Tibial nerve (tissue), 4 donors: ENCODE measurements at regions not wholly inside any gene's neighbourhood (a gene's known extent, or its start where the extent isn't known, plus 50 kb on each side); places are given as distances from the start of the nearest gene placed in this dataset.

Experiments used
- DNase-seq, 2 donors: peaks; one replicate each; pipeline ENCODE4 v3.0.0-alpha.2; 2019; ENCODE audit warnings: low spot score in 2 of 2
- H3K27ac ChIP-seq, 4 donors: fragments of 200-600 bp; sonication (generic) in 3 of 4; one replicate each; pipeline ENCODE4 v1.5.1; 2017 to 2019; ENCODE audit warnings: mild to moderate bottlenecking in 1 of 4
- H3K27me3 ChIP-seq, 2 donors: fragments of 200-600 bp; sonication (generic) in 1 of 2; one replicate each; pipeline versions ENCODE4 v1.5.1 to v1.6.0; 2017 to 2019
- H3K36me3 ChIP-seq, 3 donors: fragments of 200-600 bp; sonication (generic); one replicate each; pipeline ENCODE4 v1.5.1; 2018 to 2019
- H3K4me1 ChIP-seq, 4 donors: fragments of 200-600 bp; sonication (generic) in 3 of 4; one replicate each; pipeline ENCODE4 v1.5.1; 2017 to 2019
- H3K4me3 ChIP-seq, 4 donors: fragments of 200-600 bp; sonication (generic) in 3 of 4; one replicate each; pipeline ENCODE4 v1.5.1; 2017 to 2019; ENCODE audit warnings: mild to moderate bottlenecking in 1 of 4, moderate library complexity in 1 of 4
- H3K9me3 ChIP-seq, 4 donors: fragments of 200-600 bp; sonication (generic) in 3 of 4; one replicate each; pipeline ENCODE4 v1.5.1; 2017 to 2019
- EP300 ChIP-seq, 2 donors: sonication (generic); formaldehyde crosslinking; IDR thresholded peaks; one replicate each; pipeline ENCODE4 v1.6.1; 2017; ENCODE audit warnings: antibody characterized with exemption in 2 of 2, mild to moderate bottlenecking in 1 of 2
- POLR2A ChIP-seq, 2 donors: fragments of 450-650 bp; IDR thresholded peaks; one replicate each; pipeline ENCODE4 v1.6.1; 2017; ENCODE audit warnings: antibody characterized with exemption in 2 of 2, mild to moderate bottlenecking in 2 of 2, moderate library complexity in 2 of 2
- WGBS, 2 donors: methylation state at CpG; one replicate each; pipeline ENCODE4 v1.1.5; 2018; 5-methylcytosine and 5-hydroxymethylcytosine counted together
- TF ChIP-seq, protein P1 (sequence below), 5 experiments: fragments of 200-600 bp in 3 of 5; fragments of 450-650 bp in 2 of 5; sonication (generic) in 3 of 5; IDR thresholded peaks; one replicate each; pipeline ENCODE4 v1.5.1; 2016 to 2019; ENCODE audit warnings: antibody characterized with exemption in 5 of 5, mild to moderate bottlenecking in 3 of 5, moderate library complexity in 2 of 5

DNA sequence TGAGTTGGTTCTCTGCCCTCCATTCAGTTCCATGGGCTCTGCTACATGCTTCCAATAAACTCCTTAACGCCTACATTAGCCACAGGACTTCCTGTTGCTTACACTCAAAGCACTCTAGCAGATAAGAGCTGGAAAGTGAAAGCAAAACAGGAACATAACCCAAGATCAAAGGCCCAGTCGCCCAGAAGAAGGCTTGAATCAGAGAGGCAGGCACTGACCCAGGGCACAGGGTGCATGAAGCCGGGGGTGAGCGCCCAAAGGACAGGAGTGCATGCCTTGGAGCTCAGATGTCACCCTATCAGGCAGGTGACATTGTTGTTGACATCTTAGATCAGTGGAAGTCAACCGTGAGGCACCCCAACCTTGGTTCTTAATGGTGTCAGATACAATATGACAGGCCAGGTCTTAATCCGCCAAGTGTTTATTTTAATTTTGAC is 235.1 kb downstream of the UACA start:
- DNase-seq: no peak
- WGBS, 2 donors: 80 to 82% methylated on average over 6 of the region's 6 CpGs

DNA sequence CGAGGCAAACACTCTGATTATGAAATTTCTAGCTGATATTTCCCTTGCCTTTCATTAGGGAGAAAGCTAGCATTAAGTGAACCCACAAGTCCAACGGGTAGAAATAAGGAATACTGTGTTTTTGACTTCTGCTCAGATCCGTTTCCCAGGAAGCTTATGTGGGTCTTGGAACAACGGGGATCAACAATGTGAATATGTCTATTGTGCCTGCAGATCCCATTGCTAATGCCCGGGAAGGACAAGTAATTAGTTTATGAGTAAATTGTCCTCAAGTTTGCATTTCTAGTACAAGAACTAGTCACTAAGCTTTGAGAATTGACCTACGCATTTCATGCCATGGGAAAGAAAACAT is 236.4 kb downstream of the UACA start:
- TF ChIP-seq, protein P1, sequence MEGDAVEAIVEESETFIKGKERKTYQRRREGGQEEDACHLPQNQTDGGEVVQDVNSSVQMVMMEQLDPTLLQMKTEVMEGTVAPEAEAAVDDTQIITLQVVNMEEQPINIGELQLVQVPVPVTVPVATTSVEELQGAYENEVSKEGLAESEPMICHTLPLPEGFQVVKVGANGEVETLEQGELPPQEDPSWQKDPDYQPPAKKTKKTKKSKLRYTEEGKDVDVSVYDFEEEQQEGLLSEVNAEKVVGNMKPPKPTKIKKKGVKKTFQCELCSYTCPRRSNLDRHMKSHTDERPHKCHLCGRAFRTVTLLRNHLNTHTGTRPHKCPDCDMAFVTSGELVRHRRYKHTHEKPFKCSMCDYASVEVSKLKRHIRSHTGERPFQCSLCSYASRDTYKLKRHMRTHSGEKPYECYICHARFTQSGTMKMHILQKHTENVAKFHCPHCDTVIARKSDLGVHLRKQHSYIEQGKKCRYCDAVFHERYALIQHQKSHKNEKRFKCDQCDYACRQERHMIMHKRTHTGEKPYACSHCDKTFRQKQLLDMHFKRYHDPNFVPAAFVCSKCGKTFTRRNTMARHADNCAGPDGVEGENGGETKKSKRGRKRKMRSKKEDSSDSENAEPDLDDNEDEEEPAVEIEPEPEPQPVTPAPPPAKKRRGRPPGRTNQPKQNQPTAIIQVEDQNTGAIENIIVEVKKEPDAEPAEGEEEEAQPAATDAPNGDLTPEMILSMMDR (IDR thresholded peaks at IDR 0.05): no peak
- no peak for TF ChIP-seq EP300 (IDR thresholded peaks at IDR 0.05)
- no peak for TF ChIP-seq POLR2A (IDR thresholded peaks at IDR 0.05)
- peaks cover 0 to 17% (median 0%) of the 10 kb centered on the region in 4 donors for H3K4me1 ChIP-seq
- H3K4me3 ChIP-seq: peak overlapping the region in 3 of 4 donors; percentile 7 to 15 (median 13)
- no peaks in the 10 kb centered on the region for H3K27me3 ChIP-seq
- H3K36me3 ChIP-seq: no peaks in the 10 kb centered on the region
- no peak overlapping the region for H3K27ac ChIP-seq
- H3K9me3 ChIP-seq: no peaks in the 10 kb centered on the region
- no peak for DNase-seq
- WGBS, 2 donors: 31 to 38% methylated on average over 6 of the region's 6 CpGs

More for the DNA sequence above, 235.1 kb downstream of the UACA start:
- TF ChIP-seq POLR2A (IDR thresholded peaks at IDR 0.05) (no peak), EP300 (IDR thresholded peaks at IDR 0.05) (no peak)
- TF ChIP-seq, protein P1 (IDR thresholded peaks at IDR 0.05): no peak
- H3K36me3 ChIP-seq: no peaks in the 10 kb centered on the region
- peaks cover 0 to 17% (median 0%) of the 10 kb centered on the region in 4 donors for H3K4me1 ChIP-seq
- H3K27me3 ChIP-seq: no peaks in the 10 kb centered on the region
- H3K9me3 ChIP-seq: no peaks in the 10 kb centered on the region
- H3K4me3 ChIP-seq: no peak overlapping the region
- H3K27ac ChIP-seq: peak overlapping the region in 1 of 4 donors; percentile 18

DNA sequence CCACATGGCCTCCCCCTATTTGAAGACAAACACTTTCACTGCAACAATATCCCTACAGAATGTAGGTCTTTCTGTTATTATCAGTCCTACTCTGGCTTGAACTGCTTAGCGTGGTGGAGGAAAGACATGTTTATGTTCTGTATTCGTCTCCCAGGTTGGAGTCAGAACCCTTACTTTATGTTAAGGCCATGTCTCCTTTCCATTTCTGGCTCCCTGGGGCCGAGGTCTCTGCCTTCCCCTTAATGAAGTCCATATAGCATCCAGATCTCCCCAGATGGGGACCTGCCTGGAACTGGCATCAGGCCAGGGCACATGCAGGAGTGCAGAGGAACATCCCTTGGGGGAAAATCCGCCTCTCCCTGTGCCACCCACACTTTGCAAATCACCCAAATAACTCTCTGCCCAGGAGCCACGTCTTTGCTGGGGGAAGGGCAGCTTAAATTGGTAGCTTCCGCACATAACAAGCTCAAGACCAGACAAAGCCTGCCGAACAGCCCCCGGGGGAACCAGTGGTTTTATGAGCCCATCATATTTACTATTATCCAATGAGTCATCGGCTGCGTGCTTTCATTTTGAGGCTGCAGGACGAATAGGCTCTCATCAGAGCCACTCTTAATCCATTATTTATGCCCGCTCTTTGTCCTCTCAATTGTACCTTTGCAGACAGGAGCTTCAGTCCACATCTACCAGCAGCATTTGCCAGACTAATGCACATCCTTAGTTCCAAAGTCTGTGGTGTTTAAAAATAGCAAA is 237.0 kb downstream of the UACA start:
- Histone ChIP-seq H3K4me1 (peaks cover 0 to 17% (median 0%) of the 10 kb centered on the region in 4 donors), H3K27me3 (no peaks in the 10 kb centered on the region), H3K27ac (no peak overlapping the region), H3K4me3 (peak overlapping the region in 3 of 4 donors; percentile 7 to 15 (median 13)), H3K36me3 (no peaks in the 10 kb centered on the region), H3K9me3 (no peaks in the 10 kb centered on the region)
- DNase-seq: peak; percentile 23 to 65
- TF ChIP-seq EP300 (IDR thresholded peaks at IDR 0.05) (no peak), POLR2A (IDR thresholded peaks at IDR 0.05) (no peak)
- TF ChIP-seq, protein P1 (IDR thresholded peaks at IDR 0.05): no peak
- 27% methylated on average over 12 of the region's 12 CpGs for WGBS, 2 donors

DNA sequence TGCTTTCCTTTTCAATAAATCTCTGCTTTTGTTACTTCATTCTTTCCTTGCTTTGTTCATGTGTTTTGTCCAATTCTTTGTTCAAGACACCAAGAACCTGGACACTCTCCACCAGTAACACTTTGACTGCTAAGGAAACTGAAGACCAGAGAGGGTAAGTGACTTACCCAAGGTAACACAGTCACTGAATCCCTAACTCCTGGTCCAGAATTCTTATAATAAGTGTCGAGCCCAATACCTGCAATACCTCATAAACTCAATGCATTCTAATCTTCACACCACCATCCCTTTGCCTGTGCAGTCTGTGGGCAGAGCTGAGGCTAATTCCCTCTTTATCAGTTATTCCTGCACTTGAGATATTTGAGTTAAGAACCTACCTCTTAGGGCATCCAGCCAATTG is 237.8 kb downstream of the UACA start:
- Histone ChIP-seq H3K36me3 (no peaks in the 10 kb centered on the region), H3K9me3 (no peaks in the 10 kb centered on the region), H3K4me1 (peaks cover 0 to 17% (median 0%) of the 10 kb centered on the region in 4 donors), H3K4me3 (no peak overlapping the region), H3K27ac (no peak overlapping the region), H3K27me3 (no peaks in the 10 kb centered on the region)
- TF ChIP-seq POLR2A (IDR thresholded peaks at IDR 0.05): no peak
- TF ChIP-seq EP300 (IDR thresholded peaks at IDR 0.05): no peak
- TF ChIP-seq, protein P1 (IDR thresholded peaks at IDR 0.05): no peak
- DNase-seq: no peak
- WGBS, 2 donors: 94 to 100% methylated on average over 1 of the region's 1 CpG

DNA sequence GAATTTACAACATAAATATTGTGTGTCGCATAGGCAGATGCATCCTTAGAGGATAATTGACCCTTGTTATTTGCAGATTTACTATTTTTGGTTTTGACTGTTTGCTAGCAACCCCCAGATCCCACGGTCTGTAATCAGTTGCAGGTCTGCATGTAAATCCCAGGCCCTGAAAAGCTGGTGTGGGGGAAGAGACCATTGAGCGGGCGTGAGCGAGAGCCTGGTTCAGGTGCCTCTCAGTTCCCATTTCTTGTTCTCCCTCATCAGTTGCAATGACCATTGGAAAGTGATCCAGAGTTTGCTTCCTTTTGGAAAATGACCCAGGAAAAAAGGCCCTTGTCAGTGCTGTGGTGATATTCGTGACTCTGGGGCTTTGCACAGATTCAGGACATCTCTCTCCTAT is 238.9 kb downstream of the UACA start:
- DNase-seq: no peak
- Histone ChIP-seq H3K9me3 (no peaks in the 10 kb centered on the region), H3K27ac (no peak overlapping the region), H3K4me1 (peaks cover 0 to 17% (median 0%) of the 10 kb centered on the region in 4 donors), H3K27me3 (no peaks in the 10 kb centered on the region), H3K36me3 (no peaks in the 10 kb centered on the region), H3K4me3 (no peak overlapping the region)
- TF ChIP-seq EP300 (IDR thresholded peaks at IDR 0.05) (no peak), POLR2A (IDR thresholded peaks at IDR 0.05) (no peak)
- TF ChIP-seq, protein P1 (IDR thresholded peaks at IDR 0.05): no peak
- 75 to 82% methylated on average over 6 of the region's 6 CpGs for WGBS, 2 donors
